ENCODE measurements at regions not wholly inside any gene's neighbourhood (a gene's known extent, or its start where the extent isn't known, plus 50 kb on each side); places are given as distances from the start of the nearest gene placed in this dataset.

GRCh38 chr3:6568999-6569493, 291.9 kb upstream of the GRM7 start:
- Histone ChIP-seq H3K9ac (ENCODE audit: low read depth, low read length) (no peak overlapping the region), H3K36me3 (ENCODE audit: control insufficient read depth, insufficient read depth, low read length) (no peaks in the 10 kb centered on the region), H3K9me3 (ENCODE audit: control insufficient read depth, insufficient read depth, low read length) (no peaks in the 10 kb centered on the region), H3K27me3 (ENCODE audit: control insufficient read depth, insufficient read depth, low read length) (no peaks in the 10 kb centered on the region), H3K4me3 (ENCODE audit: low read depth, low read length) (no peak overlapping the region), H3K4me1 (ENCODE audit: control insufficient read depth, insufficient read depth, low read length) (no peaks in the 10 kb centered on the region)

GRCh38 chr3:6571448-6571847, 289.5 kb upstream of the GRM7 start:
- H3K9ac ChIP-seq (ENCODE audit: low read depth, low read length) = no peak overlapping the region
- H3K4me3 ChIP-seq (ENCODE audit: low read depth, low read length) = no peak overlapping the region
- H3K9me3 ChIP-seq (ENCODE audit: control insufficient read depth, insufficient read depth, low read length) = no peaks in the 10 kb centered on the region
- H3K36me3 ChIP-seq (ENCODE audit: control insufficient read depth, insufficient read depth, low read length) = no peaks in the 10 kb centered on the region
- H3K4me1 ChIP-seq (ENCODE audit: control insufficient read depth, insufficient read depth, low read length) = no peaks in the 10 kb centered on the region
- no peaks in the 10 kb centered on the region for H3K27me3 ChIP-seq (ENCODE audit: control insufficient read depth, insufficient read depth, low read length)

- H3K9me3 ChIP-seq (ENCODE audit: control insufficient read depth, insufficient read depth, low read length) = no peaks in the 10 kb centered on the region
- no peak overlapping the region for H3K4me3 ChIP-seq (ENCODE audit: low read depth, low read length)
- H3K9ac ChIP-seq (ENCODE audit: low read depth, low read length) = no peak overlapping the region
- no peaks in the 10 kb centered on the region for H3K36me3 ChIP-seq (ENCODE audit: control insufficient read depth, insufficient read depth, low read length)
- no peaks in the 10 kb centered on the region for H3K27me3 ChIP-seq (ENCODE audit: control insufficient read depth, insufficient read depth, low read length)
- no peaks in the 10 kb centered on the region for H3K4me1 ChIP-seq (ENCODE audit: control insufficient read depth, insufficient read depth, low read length)
Observed at GRCh38 chr3:6577584-6577983, 283.3 kb upstream of the GRM7 start.

- H3K4me1 ChIP-seq (ENCODE audit: control insufficient read depth, insufficient read depth, low read length) = no peaks in the 10 kb centered on the region
- H3K36me3 ChIP-seq (ENCODE audit: control insufficient read depth, insufficient read depth, low read length) = no peaks in the 10 kb centered on the region
- no peak overlapping the region for H3K4me3 ChIP-seq (ENCODE audit: low read depth, low read length)
- no peak overlapping the region for H3K9ac ChIP-seq (ENCODE audit: low read depth, low read length)
- H3K9me3 ChIP-seq (ENCODE audit: control insufficient read depth, insufficient read depth, low read length) = no peaks in the 10 kb centered on the region
- no peaks in the 10 kb centered on the region for H3K27me3 ChIP-seq (ENCODE audit: control insufficient read depth, insufficient read depth, low read length)
Observed at GRCh38 chr3:6578526-6578925, 282.4 kb upstream of the GRM7 start.

GRCh38 chr3:6580808-6581207, 280.1 kb upstream of the GRM7 start:
- no peak overlapping the region for H3K4me3 ChIP-seq (ENCODE audit: low read depth, low read length)
- no peak overlapping the region for H3K9ac ChIP-seq (ENCODE audit: low read depth, low read length)
- H3K9me3 ChIP-seq (ENCODE audit: control insufficient read depth, insufficient read depth, low read length) = no peaks in the 10 kb centered on the region
- no peaks in the 10 kb centered on the region for H3K36me3 ChIP-seq (ENCODE audit: control insufficient read depth, insufficient read depth, low read length)
- no peaks in the 10 kb centered on the region for H3K4me1 ChIP-seq (ENCODE audit: control insufficient read depth, insufficient read depth, low read length)
- H3K27me3 ChIP-seq (ENCODE audit: control insufficient read depth, insufficient read depth, low read length) = no peaks in the 10 kb centered on the region

GRCh38 chr3:6585360-6585759, 275.6 kb upstream of the GRM7 start:
- Histone ChIP-seq H3K4me3 (ENCODE audit: low read depth, low read length) (no peak overlapping the region), H3K36me3 (ENCODE audit: control insufficient read depth, insufficient read depth, low read length) (no peaks in the 10 kb centered on the region), H3K27me3 (ENCODE audit: control insufficient read depth, insufficient read depth, low read length) (no peaks in the 10 kb centered on the region), H3K4me1 (ENCODE audit: control insufficient read depth, insufficient read depth, low read length) (no peaks in the 10 kb centered on the region), H3K9ac (ENCODE audit: low read depth, low read length) (no peak overlapping the region), H3K9me3 (ENCODE audit: control insufficient read depth, insufficient read depth, low read length) (no peaks in the 10 kb centered on the region)

GRCh38 chr3:6600237-6600636, 260.7 kb upstream of the GRM7 start:
- Histone ChIP-seq H3K27me3 (ENCODE audit: control insufficient read depth, insufficient read depth, low read length) (no peaks in the 10 kb centered on the region), H3K4me3 (ENCODE audit: low read depth, low read length) (no peak overlapping the region), H3K9me3 (ENCODE audit: control insufficient read depth, insufficient read depth, low read length) (no peaks in the 10 kb centered on the region), H3K4me1 (ENCODE audit: control insufficient read depth, insufficient read depth, low read length) (peaks cover 3% of the 10 kb centered on the region), H3K9ac (ENCODE audit: low read depth, low read length) (no peak overlapping the region), H3K36me3 (ENCODE audit: control insufficient read depth, insufficient read depth, low read length) (no peaks in the 10 kb centered on the region)

GRCh38 chr3:6601374-6601773, 259.5 kb upstream of the GRM7 start:
- no peaks in the 10 kb centered on the region for H3K9me3 ChIP-seq (ENCODE audit: control insufficient read depth, insufficient read depth, low read length)
- H3K27me3 ChIP-seq (ENCODE audit: control insufficient read depth, insufficient read depth, low read length) = no peaks in the 10 kb centered on the region

GRCh38 chr3:6602329-6602728, 258.6 kb upstream of the GRM7 start:
- H3K4me3 ChIP-seq (ENCODE audit: low read depth, low read length) = no peak overlapping the region

More at GRCh38 chr3:6601374-6601773, 259.5 kb upstream of the GRM7 start:
- Histone ChIP-seq H3K4me3 (ENCODE audit: low read depth, low read length) (no peak overlapping the region), H3K36me3 (ENCODE audit: control insufficient read depth, insufficient read depth, low read length) (no peaks in the 10 kb centered on the region), H3K4me1 (ENCODE audit: control insufficient read depth, insufficient read depth, low read length) (peaks cover 3% of the 10 kb centered on the region), H3K9ac (ENCODE audit: low read depth, low read length) (no peak overlapping the region)

GRCh38 chr3:6605227-6605626, 255.7 kb upstream of the GRM7 start:
- Histone ChIP-seq H3K27me3 (ENCODE audit: control insufficient read depth, insufficient read depth, low read length) (no peaks in the 10 kb centered on the region), H3K9ac (ENCODE audit: low read depth, low read length) (no peak overlapping the region), H3K4me1 (ENCODE audit: control insufficient read depth, insufficient read depth, low read length) (peaks cover 3% of the 10 kb centered on the region), H3K36me3 (ENCODE audit: control insufficient read depth, insufficient read depth, low read length) (no peaks in the 10 kb centered on the region), H3K9me3 (ENCODE audit: control insufficient read depth, insufficient read depth, low read length) (no peaks in the 10 kb centered on the region), H3K4me3 (ENCODE audit: low read depth, low read length) (no peak overlapping the region)

More at GRCh38 chr3:6602329-6602728, 258.6 kb upstream of the GRM7 start:
- Histone ChIP-seq H3K4me1 (ENCODE audit: control insufficient read depth, insufficient read depth, low read length) (peaks cover 3% of the 10 kb centered on the region), H3K9ac (ENCODE audit: low read depth, low read length) (no peak overlapping the region), H3K27me3 (ENCODE audit: control insufficient read depth, insufficient read depth, low read length) (no peaks in the 10 kb centered on the region), H3K9me3 (ENCODE audit: control insufficient read depth, insufficient read depth, low read length) (no peaks in the 10 kb centered on the region), H3K36me3 (ENCODE audit: control insufficient read depth, insufficient read depth, low read length) (no peaks in the 10 kb centered on the region)

GRCh38 chr3:6608843-6609242, 252.1 kb upstream of the GRM7 start:
- no peaks in the 10 kb centered on the region for H3K4me1 ChIP-seq (ENCODE audit: control insufficient read depth, insufficient read depth, low read length)
- no peaks in the 10 kb centered on the region for H3K9me3 ChIP-seq (ENCODE audit: control insufficient read depth, insufficient read depth, low read length)
- H3K9ac ChIP-seq (ENCODE audit: low read depth, low read length) = no peak overlapping the region

GRCh38 chr3:6612034-6612616, 248.8 kb upstream of the GRM7 start:
- no peaks in the 10 kb centered on the region for H3K36me3 ChIP-seq (ENCODE audit: control insufficient read depth, insufficient read depth, low read length)
- H3K9ac ChIP-seq (ENCODE audit: low read depth, low read length) = no peak overlapping the region
- H3K4me1 ChIP-seq (ENCODE audit: control insufficient read depth, insufficient read depth, low read length) = no peaks in the 10 kb centered on the region
- no peak overlapping the region for H3K4me3 ChIP-seq (ENCODE audit: low read depth, low read length)
- H3K27me3 ChIP-seq (ENCODE audit: control insufficient read depth, insufficient read depth, low read length) = no peaks in the 10 kb centered on the region
- no peaks in the 10 kb centered on the region for H3K9me3 ChIP-seq (ENCODE audit: control insufficient read depth, insufficient read depth, low read length)

More at GRCh38 chr3:6608843-6609242, 252.1 kb upstream of the GRM7 start:
- no peak overlapping the region for H3K4me3 ChIP-seq (ENCODE audit: low read depth, low read length)
- no peaks in the 10 kb centered on the region for H3K27me3 ChIP-seq (ENCODE audit: control insufficient read depth, insufficient read depth, low read length)
- H3K36me3 ChIP-seq (ENCODE audit: control insufficient read depth, insufficient read depth, low read length) = no peaks in the 10 kb centered on the region
